ENCODE measurements at regions not wholly inside any gene's neighbourhood (a gene's known extent, or its start where the extent isn't known, plus 50 kb on each side); places are given as distances from the start of the nearest gene placed in this dataset.

- Histone ChIP-seq H3K27ac (no peak overlapping the region), H3K4me1 (no peaks in the 10 kb centered on the region), H3K9me3 (no peaks in the 10 kb centered on the region), H3K36me3 (no peaks in the 10 kb centered on the region), H3K27me3 (no peaks in the 10 kb centered on the region), H3K4me3 (no peak overlapping the region)
- TF ChIP-seq, protein P1, sequence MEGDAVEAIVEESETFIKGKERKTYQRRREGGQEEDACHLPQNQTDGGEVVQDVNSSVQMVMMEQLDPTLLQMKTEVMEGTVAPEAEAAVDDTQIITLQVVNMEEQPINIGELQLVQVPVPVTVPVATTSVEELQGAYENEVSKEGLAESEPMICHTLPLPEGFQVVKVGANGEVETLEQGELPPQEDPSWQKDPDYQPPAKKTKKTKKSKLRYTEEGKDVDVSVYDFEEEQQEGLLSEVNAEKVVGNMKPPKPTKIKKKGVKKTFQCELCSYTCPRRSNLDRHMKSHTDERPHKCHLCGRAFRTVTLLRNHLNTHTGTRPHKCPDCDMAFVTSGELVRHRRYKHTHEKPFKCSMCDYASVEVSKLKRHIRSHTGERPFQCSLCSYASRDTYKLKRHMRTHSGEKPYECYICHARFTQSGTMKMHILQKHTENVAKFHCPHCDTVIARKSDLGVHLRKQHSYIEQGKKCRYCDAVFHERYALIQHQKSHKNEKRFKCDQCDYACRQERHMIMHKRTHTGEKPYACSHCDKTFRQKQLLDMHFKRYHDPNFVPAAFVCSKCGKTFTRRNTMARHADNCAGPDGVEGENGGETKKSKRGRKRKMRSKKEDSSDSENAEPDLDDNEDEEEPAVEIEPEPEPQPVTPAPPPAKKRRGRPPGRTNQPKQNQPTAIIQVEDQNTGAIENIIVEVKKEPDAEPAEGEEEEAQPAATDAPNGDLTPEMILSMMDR (IDR thresholded peaks at IDR 0.05), result no peak
- no peak for TF ChIP-seq POLR2A (IDR thresholded peaks at IDR 0.05)
- no peak for DNase-seq
Measured at GRCh38 chr16:64437706-64438324, 684.0 kb downstream of the CDH11 start.

DNA sequence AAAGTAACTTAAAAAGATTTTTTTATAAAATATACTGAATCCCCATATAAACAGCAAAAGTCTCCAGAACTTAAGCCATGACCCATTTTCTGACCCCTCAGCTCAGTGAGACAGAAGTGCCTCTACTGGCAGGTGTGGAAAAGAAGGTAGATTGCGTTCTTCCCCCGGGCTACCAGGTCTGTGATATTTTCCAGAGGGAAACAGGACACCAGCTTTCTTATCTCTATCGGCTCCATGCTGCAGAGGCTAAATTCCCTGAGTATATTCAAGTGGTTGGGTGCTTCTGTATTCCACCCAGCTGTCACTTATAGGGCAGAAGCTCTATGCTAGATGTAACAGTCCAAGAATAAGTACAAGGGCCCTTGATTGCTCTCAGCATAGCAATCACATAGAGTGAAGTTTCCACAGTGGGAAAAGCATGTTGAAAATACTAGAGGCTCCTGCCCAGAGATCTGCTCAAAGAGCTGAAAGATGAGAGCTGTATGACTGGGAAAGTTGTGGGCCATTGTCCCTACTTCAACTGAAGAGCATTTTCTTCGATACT is 687.3 kb downstream of the CDH11 start:
- no peak overlapping the region for H3K4me3 ChIP-seq
- H3K9me3 ChIP-seq, result no peaks in the 10 kb centered on the region
- no peak overlapping the region for H3K27ac ChIP-seq
- H3K27me3 ChIP-seq, result no peaks in the 10 kb centered on the region
- no peaks in the 10 kb centered on the region for H3K4me1 ChIP-seq
- DNase-seq, result no peak
- no peaks in the 10 kb centered on the region for H3K36me3 ChIP-seq
- TF ChIP-seq, protein P1 (IDR thresholded peaks at IDR 0.05), result no peak
- no peak for TF ChIP-seq POLR2A (IDR thresholded peaks at IDR 0.05)

- DNase-seq, result no peak
- no peak for TF ChIP-seq POLR2A (IDR thresholded peaks at IDR 0.05)
- TF ChIP-seq, protein P1 (IDR thresholded peaks at IDR 0.05), result no peak
- Histone ChIP-seq H3K4me3 (no peak overlapping the region), H3K27ac (no peak overlapping the region), H3K36me3 (no peaks in the 10 kb centered on the region), H3K27me3 (no peaks in the 10 kb centered on the region), H3K9me3 (no peaks in the 10 kb centered on the region), H3K4me1 (no peaks in the 10 kb centered on the region)
Measured at GRCh38 chr16:64428463-64429113, 693.3 kb downstream of the CDH11 start.

DNA sequence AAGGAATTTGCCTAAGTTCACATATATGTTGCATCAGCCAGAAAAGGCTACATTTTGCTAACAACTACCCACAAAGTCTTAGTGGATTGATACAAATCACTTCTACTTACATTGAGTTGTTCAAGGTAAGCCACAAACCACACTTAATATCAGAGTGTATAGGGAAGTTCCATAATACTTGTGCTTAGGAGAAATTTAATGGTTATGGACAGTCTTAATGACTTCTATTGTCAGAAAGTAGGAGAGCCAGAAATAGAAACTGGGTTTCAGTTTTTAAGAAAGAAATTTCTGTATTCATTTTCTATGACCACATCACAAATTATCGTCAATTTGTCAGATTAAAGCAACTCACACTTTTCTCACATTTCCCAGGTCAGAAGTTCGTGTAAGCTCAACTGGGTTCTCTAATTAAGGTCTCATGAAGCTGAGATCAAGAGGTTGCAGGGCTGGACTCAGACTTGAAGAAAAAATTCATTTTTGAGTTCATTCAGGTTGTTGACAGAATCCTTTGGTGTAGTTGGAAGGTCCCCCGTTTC is 695.7 kb downstream of the CDH11 start:
- Histone ChIP-seq H3K4me1 (no peaks in the 10 kb centered on the region), H3K27me3 (no peaks in the 10 kb centered on the region), H3K27ac (no peak overlapping the region), H3K36me3 (no peaks in the 10 kb centered on the region), H3K9me3 (no peaks in the 10 kb centered on the region), H3K4me3 (no peak overlapping the region)
- DNase-seq, result no peak
- TF ChIP-seq, protein P1 (IDR thresholded peaks at IDR 0.05), result no peak
- no peak for TF ChIP-seq POLR2A (IDR thresholded peaks at IDR 0.05)

DNA sequence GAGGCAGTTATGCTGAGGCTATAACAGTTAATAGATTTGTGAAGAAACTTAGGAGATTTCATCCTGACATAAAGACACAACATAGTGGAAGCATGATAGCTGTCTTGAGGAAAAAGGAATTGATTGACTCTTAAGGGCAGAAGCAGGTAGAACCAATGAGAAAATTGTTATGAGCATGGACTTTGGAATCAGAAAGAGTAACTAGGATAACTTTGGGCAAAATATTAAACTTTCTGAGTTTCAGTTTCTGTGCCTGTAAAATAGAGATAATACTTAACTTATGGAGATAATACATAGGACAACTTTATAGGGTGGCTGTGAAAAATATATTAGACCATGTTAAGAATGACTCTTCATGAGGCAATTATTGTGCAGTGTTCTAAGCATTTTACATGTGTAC is 696.5 kb downstream of the CDH11 start:
- Histone ChIP-seq H3K27ac (no peak overlapping the region), H3K36me3 (no peaks in the 10 kb centered on the region), H3K9me3 (no peaks in the 10 kb centered on the region), H3K4me3 (no peak overlapping the region), H3K27me3 (no peaks in the 10 kb centered on the region), H3K4me1 (no peaks in the 10 kb centered on the region)
- DNase-seq, result no peak
- TF ChIP-seq POLR2A (IDR thresholded peaks at IDR 0.05), result no peak
- TF ChIP-seq, protein P1 (IDR thresholded peaks at IDR 0.05), result no peak
